Heart right ventricle (tissue), 16 donors: ENCODE measurements at regions not wholly inside any gene's neighbourhood (a gene's known extent, or its start where the extent isn't known, plus 50 kb on each side); places are given as distances from the start of the nearest gene placed in this dataset.

ENCODE experiments used
- ATAC-seq, 8 donors: fragments of 200-7000 bp; cut with Tn5 transposase; one replicate each; pipeline ENCODE4 v1.9.1; 2020; ENCODE audit warnings: mild to moderate bottlenecking in 8 of 8, moderate library complexity in 8 of 8, moderate number of reproducible peaks in 1 of 8
- DNase-seq, 2 donors: peaks; one replicate each; pipeline ENCODE4 v3.0.0-alpha.2; 2020
- H3K27ac ChIP-seq, 10 donors: fragments of 200-600 bp; sonication (generic) in 2 of 10; one replicate each; pipeline versions ENCODE4 v1.5.0 to v1.8.0; 2020 to 2022; ENCODE audit warnings: mild to moderate bottlenecking in 3 of 10
- H3K27me3 ChIP-seq, 7 donors: fragments of 200-600 bp; one replicate each; pipeline ENCODE4 v1.8.0; 2021 to 2022; ENCODE audit warnings: mild to moderate bottlenecking in 2 of 7
- H3K36me3 ChIP-seq, 9 donors: fragments of 200-600 bp; sonication (generic) in 1 of 9; one replicate each; pipeline versions ENCODE4 v1.5.0 to v1.8.0; 2020 to 2022; ENCODE audit warnings: mild to moderate bottlenecking in 2 of 9
- H3K4me1 ChIP-seq, 9 donors: fragments of 200-600 bp; sonication (generic) in 1 of 9; one replicate each; pipeline versions ENCODE4 v1.5.0 to v1.8.0; 2020 to 2022; ENCODE audit warnings: mild to moderate bottlenecking in 4 of 9
- H3K4me3 ChIP-seq, 10 donors: fragments of 200-600 bp; sonication (generic) in 2 of 10; one replicate each; pipeline versions ENCODE4 v1.5.0 to v1.8.0; 2020 to 2022; ENCODE audit warnings: mild to moderate bottlenecking in 7 of 10, moderate library complexity in 2 of 10
- H3K9me3 ChIP-seq, 11 donors: fragments of 200-600 bp in 10 of 11; sonication (generic) in 2 of 11; one replicate each; pipeline versions ENCODE4 v1.5.0 to v1.8.0; 2013 to 2022; ENCODE audit warnings: mild to moderate bottlenecking in 2 of 11, control low read depth in 1 of 11, moderate library complexity in 1 of 11
- WGBS, 2 donors: extraction: QIAGEN DNeasy Blood & Tissue Kit; methylation state at CpG; one replicate each; pipeline ENCODE4 v1.1.7; 2013; ENCODE audit warnings: inconsistent platforms in 1 of 2; 5-methylcytosine and 5-hydroxymethylcytosine counted together
- intact Hi-C, 10 donors: fragments of 100-400 bp; cut with DNase I; formaldehyde crosslinking; loops; one replicate each; pipeline versions ENCODE4 v1.11.1 to v1.14.2; 2022
- TF ChIP-seq, protein P1 (sequence below), 9 donors: fragments of 200-600 bp; sonication (generic) in 2 of 9; IDR thresholded peaks; one replicate each; pipeline versions ENCODE4 v1.5.0 to v1.8.0; 2021 to 2022; ENCODE audit warnings: antibody characterized with exemption in 9 of 9, mild to moderate bottlenecking in 5 of 9, moderate library complexity in 1 of 9
- donor health status: Arrhythmogenic right ventricular cardiomyopathy.
- donor health status: ischemic (EF 13 %, LVEDD 7.1; RV severe dilation, severe dysfunction).
- donor health status: healthy with polysubstance abuse.
- donor health status: DM: no; HTN: yes; CAD: no.
- donor health status: DM: no; HTN: no; CAD: no.
- donor health status: ischemic (EF 25% LVEDD 6.9; RV normal size, moderate dysfunction).
- donor health status: ischemic (EF 25% LVEDD 5.7; RV mildly dilated, moderate dysfunction).
- donor health status: healthy.
- donor health status: DM: yes; HTN: yes; CAD: no.
- donor health status: Ischemic cardiomyopathy.
- donor health status: ischemic (EF 35%, LVEDD 5.7; RV mildly dilated, moderate dysfunction).
- donor health status: nonischemic (EF 11% LVEDD 7.7; RV severe dilation, severe dysfunction).
- donor health status: DM: yes; HTN: yes; CAD: no.
- donor health status: PGD.
- donor health status: ischemic (EF 29% LVEDD 5.4; RV normal size, mild dysfunction).
- donor health status: nonischemic (EF 23%, LVEDD 6.1; RV moderate dilation, normal function).

DNA sequence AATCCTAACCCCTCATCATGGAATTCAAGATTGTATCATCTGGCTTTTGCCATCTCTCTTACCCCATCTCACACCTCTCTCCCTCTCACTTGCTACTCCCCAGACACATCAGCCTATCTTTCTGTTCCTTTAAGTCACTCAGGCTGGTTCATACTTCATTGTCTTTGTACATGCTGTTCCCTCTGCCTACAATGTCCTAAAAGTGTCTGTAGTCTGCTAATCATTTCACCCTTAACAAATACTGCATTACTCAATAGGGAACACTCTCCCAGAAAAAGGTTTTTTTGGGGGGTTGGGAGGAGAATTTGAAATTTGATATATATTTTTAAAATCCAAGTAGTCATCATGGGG is 146.2 kb upstream of the KLF7 start:
- Histone ChIP-seq H3K9me3 (no peaks in the 10 kb centered on the region), H3K27ac (peak overlapping the region in 3 of 10 donors; percentile 14 to 81 (median 47)), H3K4me3 (no peak overlapping the region), H3K4me1 (peaks cover 0 to 24% (median 12%) of the 10 kb centered on the region in 9 donors), H3K27me3 (no peaks in the 10 kb centered on the region), H3K36me3 (no peaks in the 10 kb centered on the region)
- intact Hi-C loops = loop anchor here in 1 of 10 donors (10.0 kb wide), 1 partner anchor 127 kb away; no protein-coding TSS in a partner anchor
- TF ChIP-seq, protein P1, sequence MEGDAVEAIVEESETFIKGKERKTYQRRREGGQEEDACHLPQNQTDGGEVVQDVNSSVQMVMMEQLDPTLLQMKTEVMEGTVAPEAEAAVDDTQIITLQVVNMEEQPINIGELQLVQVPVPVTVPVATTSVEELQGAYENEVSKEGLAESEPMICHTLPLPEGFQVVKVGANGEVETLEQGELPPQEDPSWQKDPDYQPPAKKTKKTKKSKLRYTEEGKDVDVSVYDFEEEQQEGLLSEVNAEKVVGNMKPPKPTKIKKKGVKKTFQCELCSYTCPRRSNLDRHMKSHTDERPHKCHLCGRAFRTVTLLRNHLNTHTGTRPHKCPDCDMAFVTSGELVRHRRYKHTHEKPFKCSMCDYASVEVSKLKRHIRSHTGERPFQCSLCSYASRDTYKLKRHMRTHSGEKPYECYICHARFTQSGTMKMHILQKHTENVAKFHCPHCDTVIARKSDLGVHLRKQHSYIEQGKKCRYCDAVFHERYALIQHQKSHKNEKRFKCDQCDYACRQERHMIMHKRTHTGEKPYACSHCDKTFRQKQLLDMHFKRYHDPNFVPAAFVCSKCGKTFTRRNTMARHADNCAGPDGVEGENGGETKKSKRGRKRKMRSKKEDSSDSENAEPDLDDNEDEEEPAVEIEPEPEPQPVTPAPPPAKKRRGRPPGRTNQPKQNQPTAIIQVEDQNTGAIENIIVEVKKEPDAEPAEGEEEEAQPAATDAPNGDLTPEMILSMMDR (IDR thresholded peaks at IDR 0.05) = no peak
- DNase-seq = no peak
- ATAC-seq = no peak

DNA sequence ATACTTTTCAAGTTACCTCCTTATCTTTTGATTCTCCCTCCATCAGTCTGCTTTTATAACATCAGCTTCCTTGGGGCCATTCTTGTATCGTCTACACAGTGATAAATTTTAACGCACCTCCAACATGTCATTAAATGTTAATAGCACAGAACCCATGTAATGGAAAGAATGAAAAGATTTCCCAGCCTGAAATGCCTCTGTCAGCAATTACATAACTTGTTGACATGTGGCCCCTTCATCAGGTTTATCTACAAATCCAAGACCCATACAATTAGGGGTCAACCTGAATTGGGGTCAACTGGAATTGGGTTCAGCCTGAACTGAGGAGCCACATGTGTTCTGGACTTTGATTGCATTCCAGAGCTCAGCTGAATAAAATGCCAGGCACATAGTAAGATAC is 148.2 kb upstream of the KLF7 start:
- Histone ChIP-seq H3K4me1 (peaks cover 0 to 24% (median 12%) of the 10 kb centered on the region in 9 donors), H3K9me3 (no peaks in the 10 kb centered on the region), H3K27me3 (no peaks in the 10 kb centered on the region), H3K27ac (no peak overlapping the region), H3K4me3 (no peak overlapping the region), H3K36me3 (no peaks in the 10 kb centered on the region)
- ATAC-seq (no peak), DNase-seq (no peak)
- intact Hi-C loops = loop anchor here in 1 of 10 donors (10.0 kb wide), 1 partner anchor 129 kb away; no protein-coding TSS in a partner anchor
- TF ChIP-seq, protein P1 (IDR thresholded peaks at IDR 0.05) = no peak
- 27 to 49% methylated on average over 2 of the region's 2 CpGs for WGBS, 2 donors

DNA sequence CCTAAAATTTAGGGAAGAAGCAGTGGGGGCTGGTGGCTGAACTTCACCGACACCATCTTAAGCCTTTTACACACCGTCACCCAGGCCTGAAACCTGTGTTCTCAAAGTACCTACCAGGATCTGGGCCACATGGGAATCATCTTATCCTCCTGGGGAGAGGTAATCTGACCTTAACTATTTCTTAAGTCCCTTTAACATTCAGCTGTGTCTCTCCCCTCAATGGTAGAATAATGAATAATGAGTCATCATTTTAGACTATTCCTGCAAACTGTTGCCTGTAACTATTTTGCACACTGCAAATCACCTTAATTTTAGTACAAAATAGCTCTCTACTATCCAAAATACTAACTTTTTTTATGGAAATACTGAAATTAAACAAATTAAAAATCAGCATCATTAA is 149.4 kb upstream of the KLF7 start:
- Histone ChIP-seq H3K4me3 (no peak overlapping the region), H3K9me3 (no peaks in the 10 kb centered on the region), H3K27me3 (no peaks in the 10 kb centered on the region), H3K27ac (no peak overlapping the region), H3K36me3 (no peaks in the 10 kb centered on the region), H3K4me1 (peaks cover 0 to 23% (median 12%) of the 10 kb centered on the region in 9 donors)
- DNase-seq (no peak), ATAC-seq (no peak)
- TF ChIP-seq, protein P1 (IDR thresholded peaks at IDR 0.05) = no peak
- WGBS, 2 donors = 97 to 99% methylated on average over 2 of the region's 2 CpGs
- intact Hi-C loops = loop anchor here in 1 of 10 donors (10.0 kb wide), 1 partner anchor 130 kb away; no protein-coding TSS in a partner anchor

DNA sequence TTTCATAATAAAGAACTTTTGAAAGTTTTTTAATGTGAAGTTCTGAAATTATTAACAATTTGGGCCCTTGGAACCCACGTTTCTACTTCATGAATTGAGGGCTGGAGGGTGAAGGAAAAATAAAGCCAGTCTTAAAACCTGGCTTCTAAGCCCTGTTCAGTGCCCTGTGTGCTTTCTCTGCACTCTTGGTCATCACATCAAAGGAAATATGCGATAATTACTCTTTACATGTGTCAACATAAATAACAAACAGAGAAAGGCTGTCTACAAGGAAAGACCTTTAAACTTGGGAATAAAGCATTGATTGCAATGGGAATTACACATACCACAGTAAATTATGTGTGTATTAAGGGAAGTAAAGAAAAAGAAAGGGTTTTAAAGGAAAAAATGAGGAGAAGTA is 150.7 kb upstream of the KLF7 start:
- intact Hi-C loops = loop anchor here in 1 of 10 donors (10.0 kb wide), 1 partner anchor 132 kb away; no protein-coding TSS in a partner anchor
- H3K27me3 ChIP-seq = no peaks in the 10 kb centered on the region
- WGBS, 2 donors = 88 to 93% methylated on average over 2 of the region's 2 CpGs
- no peak overlapping the region for H3K4me3 ChIP-seq
- ATAC-seq (no peak), DNase-seq (no peak)
- H3K36me3 ChIP-seq = no peaks in the 10 kb centered on the region
- peaks cover 0 to 10% (median 2%) of the 10 kb centered on the region in 9 donors for H3K4me1 ChIP-seq
- TF ChIP-seq, protein P1 (IDR thresholded peaks at IDR 0.05) = no peak
- H3K9me3 ChIP-seq = no peaks in the 10 kb centered on the region
- H3K27ac ChIP-seq = no peak overlapping the region
